NT2/D1 (cell line): ENCODE measurements at regions not wholly inside any gene's neighbourhood (a gene's known extent, or its start where the extent isn't known, plus 50 kb on each side); places are given as distances from the start of the nearest gene placed in this dataset.

Experiments used
- SUZ12 ChIP-seq: IDR thresholded peaks from 2 replicates; pipeline ENCODE4 v1.6.1; 2011; ENCODE audit not compliant: insufficient read length, insufficient read depth; ENCODE audit errors: extremely low read depth
- YY1 ChIP-seq: IDR thresholded peaks from 2 replicates; pipeline ENCODE4 v1.6.1; 2011; ENCODE audit not compliant: insufficient read length, insufficient read depth
- ZNF274 ChIP-seq: IDR thresholded peaks from 2 replicates; pipeline ENCODE4 v1.6.1; 2011; ENCODE audit warnings: mild to moderate bottlenecking, low read depth, low read length

DNA sequence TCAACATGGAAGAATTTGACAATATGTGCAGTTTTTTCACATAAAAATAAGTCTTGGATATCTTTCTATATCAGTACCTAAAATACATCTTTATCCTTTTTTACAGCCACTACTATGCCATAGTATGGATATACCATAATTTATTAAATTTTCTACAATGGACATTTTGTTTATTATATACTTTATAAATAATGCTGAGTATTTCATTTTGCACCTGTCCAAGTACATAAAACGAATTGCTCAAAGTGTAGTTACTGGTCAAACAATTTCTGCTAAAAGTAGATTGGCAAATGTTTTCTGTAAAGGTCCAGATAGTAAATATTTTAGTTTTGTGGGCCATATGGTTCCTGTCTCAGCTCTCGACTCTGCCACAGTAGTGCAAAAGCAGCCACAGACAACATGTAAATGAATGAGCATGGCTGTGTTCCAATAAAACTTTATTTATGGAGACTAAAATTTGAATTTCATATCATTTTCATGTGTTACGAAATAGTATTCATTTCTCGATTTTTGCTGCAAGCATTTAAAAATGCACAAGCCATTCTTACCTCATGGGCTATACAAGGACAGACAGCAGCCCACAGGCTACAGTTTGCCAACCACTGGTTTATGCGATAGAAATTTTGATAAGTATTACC is 96.9 kb upstream of the STEAP1B start:
- TF ChIP-seq YY1 (no peak), SUZ12 (no peak), ZNF274 (no peak)
